ENCODE measurements at regions not wholly inside any gene's neighbourhood (a gene's known extent, or its start where the extent isn't known, plus 50 kb on each side); places are given as distances from the start of the nearest gene placed in this dataset.

- DNase-seq (ENCODE audit: extremely low read depth, insufficient read length) = no peak
- no peak overlapping the region for H3K4me3 ChIP-seq (replicated peaks; ENCODE audit: low read depth, low read length)
- H3K27me3 ChIP-seq (replicated peaks; ENCODE audit: control insufficient read depth, insufficient read depth, low read length) = no peaks in the 10 kb centered on the region
- no peaks in the 10 kb centered on the region for H3K36me3 ChIP-seq (ENCODE audit: control insufficient read depth, insufficient read depth, low read length)
- TF ChIP-seq, protein P1, sequence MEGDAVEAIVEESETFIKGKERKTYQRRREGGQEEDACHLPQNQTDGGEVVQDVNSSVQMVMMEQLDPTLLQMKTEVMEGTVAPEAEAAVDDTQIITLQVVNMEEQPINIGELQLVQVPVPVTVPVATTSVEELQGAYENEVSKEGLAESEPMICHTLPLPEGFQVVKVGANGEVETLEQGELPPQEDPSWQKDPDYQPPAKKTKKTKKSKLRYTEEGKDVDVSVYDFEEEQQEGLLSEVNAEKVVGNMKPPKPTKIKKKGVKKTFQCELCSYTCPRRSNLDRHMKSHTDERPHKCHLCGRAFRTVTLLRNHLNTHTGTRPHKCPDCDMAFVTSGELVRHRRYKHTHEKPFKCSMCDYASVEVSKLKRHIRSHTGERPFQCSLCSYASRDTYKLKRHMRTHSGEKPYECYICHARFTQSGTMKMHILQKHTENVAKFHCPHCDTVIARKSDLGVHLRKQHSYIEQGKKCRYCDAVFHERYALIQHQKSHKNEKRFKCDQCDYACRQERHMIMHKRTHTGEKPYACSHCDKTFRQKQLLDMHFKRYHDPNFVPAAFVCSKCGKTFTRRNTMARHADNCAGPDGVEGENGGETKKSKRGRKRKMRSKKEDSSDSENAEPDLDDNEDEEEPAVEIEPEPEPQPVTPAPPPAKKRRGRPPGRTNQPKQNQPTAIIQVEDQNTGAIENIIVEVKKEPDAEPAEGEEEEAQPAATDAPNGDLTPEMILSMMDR (IDR thresholded peaks at IDR 0.05; ENCODE audit: insufficient read depth, low read length, poor library complexity, severe bottlenecking) = no peak
Observed at GRCh38 chr5:118491351-118491750, 497.0 kb downstream of the DTWD2 start.

- H3K36me3 ChIP-seq (ENCODE audit: control insufficient read depth, insufficient read depth, low read length) = no peaks in the 10 kb centered on the region
- DNase-seq (ENCODE audit: extremely low read depth, insufficient read length) = no peak
- H3K4me3 ChIP-seq (replicated peaks; ENCODE audit: low read depth, low read length) = no peak overlapping the region
- TF ChIP-seq, protein P1 (IDR thresholded peaks at IDR 0.05; ENCODE audit: insufficient read depth, low read length, poor library complexity, severe bottlenecking) = no peak
- no peaks in the 10 kb centered on the region for H3K27me3 ChIP-seq (replicated peaks; ENCODE audit: control insufficient read depth, insufficient read depth, low read length)
Observed at GRCh38 chr5:118486647-118487225, 501.6 kb downstream of the DTWD2 start.

- Histone ChIP-seq H3K4me3 (replicated peaks; ENCODE audit: low read depth, low read length) (no peak overlapping the region), H3K27me3 (replicated peaks; ENCODE audit: control insufficient read depth, insufficient read depth, low read length) (no peaks in the 10 kb centered on the region), H3K36me3 (ENCODE audit: control insufficient read depth, insufficient read depth, low read length) (no peaks in the 10 kb centered on the region)
- DNase-seq (ENCODE audit: extremely low read depth, insufficient read length) = no peak
- TF ChIP-seq, protein P1 (IDR thresholded peaks at IDR 0.05; ENCODE audit: insufficient read depth, low read length, poor library complexity, severe bottlenecking) = no peak
Observed at GRCh38 chr5:118479285-118479684, 509.1 kb downstream of the DTWD2 start.

GRCh38 chr5:118478852-118479251 is 509.5 kb downstream of the DTWD2 start:
- H3K27me3 ChIP-seq (replicated peaks; ENCODE audit: control insufficient read depth, insufficient read depth, low read length) = no peaks in the 10 kb centered on the region
- TF ChIP-seq, protein P1 (IDR thresholded peaks at IDR 0.05; ENCODE audit: insufficient read depth, low read length, poor library complexity, severe bottlenecking) = no peak
- DNase-seq (ENCODE audit: extremely low read depth, insufficient read length) = no peak
- H3K4me3 ChIP-seq (replicated peaks; ENCODE audit: low read depth, low read length) = no peak overlapping the region
- H3K36me3 ChIP-seq (ENCODE audit: control insufficient read depth, insufficient read depth, low read length) = no peaks in the 10 kb centered on the region

- no peaks in the 10 kb centered on the region for H3K27me3 ChIP-seq (replicated peaks; ENCODE audit: control insufficient read depth, insufficient read depth, low read length)
- DNase-seq (ENCODE audit: extremely low read depth, insufficient read length) = no peak
- H3K4me3 ChIP-seq (replicated peaks; ENCODE audit: low read depth, low read length) = no peak overlapping the region
- TF ChIP-seq, protein P1 (IDR thresholded peaks at IDR 0.05; ENCODE audit: insufficient read depth, low read length, poor library complexity, severe bottlenecking) = no peak
- H3K36me3 ChIP-seq (ENCODE audit: control insufficient read depth, insufficient read depth, low read length) = no peaks in the 10 kb centered on the region
Observed at GRCh38 chr5:118468085-118468484, 520.3 kb downstream of the DTWD2 start.

GRCh38 chr5:118467103-118467502 is 521.2 kb downstream of the DTWD2 start:
- H3K36me3 ChIP-seq (ENCODE audit: control insufficient read depth, insufficient read depth, low read length) = no peaks in the 10 kb centered on the region
- H3K27me3 ChIP-seq (replicated peaks; ENCODE audit: control insufficient read depth, insufficient read depth, low read length) = no peaks in the 10 kb centered on the region
- H3K4me3 ChIP-seq (replicated peaks; ENCODE audit: low read depth, low read length) = no peak overlapping the region
- TF ChIP-seq, protein P1 (IDR thresholded peaks at IDR 0.05; ENCODE audit: insufficient read depth, low read length, poor library complexity, severe bottlenecking) = no peak
- DNase-seq (ENCODE audit: extremely low read depth, insufficient read length) = no peak

All from GM06990 (cell line).